ENCODE measurements at regions not wholly inside any gene's neighbourhood (a gene's known extent, or its start where the extent isn't known, plus 50 kb on each side); places are given as distances from the start of the nearest gene placed in this dataset.

DNA sequence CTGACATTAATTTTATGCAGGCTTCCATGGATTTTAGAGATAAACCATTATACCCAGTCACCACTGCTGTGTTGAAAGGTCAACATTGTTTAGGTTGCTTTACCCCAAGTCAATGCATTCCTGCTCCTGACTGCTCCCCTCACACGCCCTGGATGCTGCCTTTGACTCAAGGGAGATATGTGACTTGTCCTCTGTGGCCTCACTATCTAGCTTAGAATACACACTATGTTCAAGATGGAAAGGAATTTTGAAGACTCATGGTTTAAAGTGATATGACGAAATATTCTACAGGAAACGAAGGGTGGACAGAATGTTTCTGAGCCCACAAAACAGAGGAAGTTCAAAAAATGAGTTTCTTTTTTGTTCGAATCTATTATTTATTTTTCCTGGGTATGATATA is 170.4 kb upstream of the NR5A2 start:
- TF ChIP-seq CTCF (IDR thresholded peaks at IDR 0.05; ENCODE audit: low read length): no peak
- TF ChIP-seq EZH2 (IDR thresholded peaks at IDR 0.05; ENCODE audit: borderline replicate concordance, low read length): no peak

Data from OCI-LY1 (cell line).